ENCODE measurements at regions not wholly inside any gene's neighbourhood (a gene's known extent, or its start where the extent isn't known, plus 50 kb on each side); places are given as distances from the start of the nearest gene placed in this dataset.

DNA sequence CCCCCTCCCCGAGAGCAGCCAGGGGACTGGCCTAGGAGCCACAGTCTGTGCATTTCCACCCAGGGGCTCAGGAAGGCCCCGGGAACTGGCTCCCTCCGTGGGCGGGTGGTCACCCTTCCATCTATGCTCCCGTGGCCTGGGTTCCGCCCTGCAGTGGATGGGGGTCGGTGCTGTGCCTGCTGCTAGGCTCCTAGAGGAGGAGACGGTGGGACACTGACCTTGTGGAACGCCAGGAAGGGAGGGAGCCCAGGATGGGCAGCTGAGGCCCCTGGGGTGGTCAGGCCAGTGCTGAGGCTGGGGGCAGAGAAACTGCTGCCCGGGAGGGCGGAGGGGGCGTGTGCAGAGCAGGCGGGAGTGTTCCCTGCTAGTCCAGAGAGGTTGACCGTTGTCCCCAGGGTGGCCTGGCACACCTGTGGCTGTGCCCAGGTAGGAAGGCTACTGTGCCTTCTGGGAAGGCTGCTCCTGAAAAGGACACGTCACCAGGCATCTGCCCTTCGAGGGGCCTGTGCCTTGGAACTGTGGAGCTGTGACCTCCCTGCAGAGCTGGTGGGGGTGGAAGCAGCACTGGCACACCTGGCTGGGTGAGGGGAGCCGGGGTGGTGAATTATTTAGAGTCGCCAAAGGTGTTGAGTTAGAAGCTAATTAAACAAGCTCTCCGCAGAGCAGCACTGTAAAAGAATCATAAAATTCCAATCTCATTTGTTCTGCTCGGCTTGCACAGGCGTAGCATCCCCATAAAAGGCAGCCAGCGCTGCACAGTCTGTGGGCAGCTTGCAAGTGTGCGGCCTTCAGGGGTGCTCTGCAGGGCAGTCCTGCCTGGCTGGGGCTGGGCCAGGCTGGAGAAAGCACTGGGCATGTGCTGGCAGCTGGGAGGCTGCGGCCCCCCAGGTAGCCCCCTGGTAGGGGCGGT lies 145.1 kb downstream of the KIF26A start:
- TF ChIP-seq, protein P1, sequence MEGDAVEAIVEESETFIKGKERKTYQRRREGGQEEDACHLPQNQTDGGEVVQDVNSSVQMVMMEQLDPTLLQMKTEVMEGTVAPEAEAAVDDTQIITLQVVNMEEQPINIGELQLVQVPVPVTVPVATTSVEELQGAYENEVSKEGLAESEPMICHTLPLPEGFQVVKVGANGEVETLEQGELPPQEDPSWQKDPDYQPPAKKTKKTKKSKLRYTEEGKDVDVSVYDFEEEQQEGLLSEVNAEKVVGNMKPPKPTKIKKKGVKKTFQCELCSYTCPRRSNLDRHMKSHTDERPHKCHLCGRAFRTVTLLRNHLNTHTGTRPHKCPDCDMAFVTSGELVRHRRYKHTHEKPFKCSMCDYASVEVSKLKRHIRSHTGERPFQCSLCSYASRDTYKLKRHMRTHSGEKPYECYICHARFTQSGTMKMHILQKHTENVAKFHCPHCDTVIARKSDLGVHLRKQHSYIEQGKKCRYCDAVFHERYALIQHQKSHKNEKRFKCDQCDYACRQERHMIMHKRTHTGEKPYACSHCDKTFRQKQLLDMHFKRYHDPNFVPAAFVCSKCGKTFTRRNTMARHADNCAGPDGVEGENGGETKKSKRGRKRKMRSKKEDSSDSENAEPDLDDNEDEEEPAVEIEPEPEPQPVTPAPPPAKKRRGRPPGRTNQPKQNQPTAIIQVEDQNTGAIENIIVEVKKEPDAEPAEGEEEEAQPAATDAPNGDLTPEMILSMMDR (conservative IDR thresholded peaks at IDR 0.05; ENCODE audit: low read depth in 2 of 2): no peak
- TF ChIP-seq EZH2 (IDR thresholded peaks at IDR 0.05; ENCODE audit: low read depth, unreplicated experiment) (no peak), EZH2phosphoT487 (IDR thresholded peaks at IDR 0.05; ENCODE audit: unreplicated experiment) (no peak), POLR2AphosphoS5 (IDR thresholded peaks at IDR 0.05; ENCODE audit: low read depth) (no peak), JUNB (IDR thresholded peaks at IDR 0.05; ENCODE audit: unreplicated experiment) (no peak)
- TF ChIP-seq, protein P2, sequence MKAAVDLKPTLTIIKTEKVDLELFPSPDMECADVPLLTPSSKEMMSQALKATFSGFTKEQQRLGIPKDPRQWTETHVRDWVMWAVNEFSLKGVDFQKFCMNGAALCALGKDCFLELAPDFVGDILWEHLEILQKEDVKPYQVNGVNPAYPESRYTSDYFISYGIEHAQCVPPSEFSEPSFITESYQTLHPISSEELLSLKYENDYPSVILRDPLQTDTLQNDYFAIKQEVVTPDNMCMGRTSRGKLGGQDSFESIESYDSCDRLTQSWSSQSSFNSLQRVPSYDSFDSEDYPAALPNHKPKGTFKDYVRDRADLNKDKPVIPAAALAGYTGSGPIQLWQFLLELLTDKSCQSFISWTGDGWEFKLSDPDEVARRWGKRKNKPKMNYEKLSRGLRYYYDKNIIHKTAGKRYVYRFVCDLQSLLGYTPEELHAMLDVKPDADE (IDR thresholded peaks at IDR 0.05): no peak
- TF ChIP-seq, protein P3, sequence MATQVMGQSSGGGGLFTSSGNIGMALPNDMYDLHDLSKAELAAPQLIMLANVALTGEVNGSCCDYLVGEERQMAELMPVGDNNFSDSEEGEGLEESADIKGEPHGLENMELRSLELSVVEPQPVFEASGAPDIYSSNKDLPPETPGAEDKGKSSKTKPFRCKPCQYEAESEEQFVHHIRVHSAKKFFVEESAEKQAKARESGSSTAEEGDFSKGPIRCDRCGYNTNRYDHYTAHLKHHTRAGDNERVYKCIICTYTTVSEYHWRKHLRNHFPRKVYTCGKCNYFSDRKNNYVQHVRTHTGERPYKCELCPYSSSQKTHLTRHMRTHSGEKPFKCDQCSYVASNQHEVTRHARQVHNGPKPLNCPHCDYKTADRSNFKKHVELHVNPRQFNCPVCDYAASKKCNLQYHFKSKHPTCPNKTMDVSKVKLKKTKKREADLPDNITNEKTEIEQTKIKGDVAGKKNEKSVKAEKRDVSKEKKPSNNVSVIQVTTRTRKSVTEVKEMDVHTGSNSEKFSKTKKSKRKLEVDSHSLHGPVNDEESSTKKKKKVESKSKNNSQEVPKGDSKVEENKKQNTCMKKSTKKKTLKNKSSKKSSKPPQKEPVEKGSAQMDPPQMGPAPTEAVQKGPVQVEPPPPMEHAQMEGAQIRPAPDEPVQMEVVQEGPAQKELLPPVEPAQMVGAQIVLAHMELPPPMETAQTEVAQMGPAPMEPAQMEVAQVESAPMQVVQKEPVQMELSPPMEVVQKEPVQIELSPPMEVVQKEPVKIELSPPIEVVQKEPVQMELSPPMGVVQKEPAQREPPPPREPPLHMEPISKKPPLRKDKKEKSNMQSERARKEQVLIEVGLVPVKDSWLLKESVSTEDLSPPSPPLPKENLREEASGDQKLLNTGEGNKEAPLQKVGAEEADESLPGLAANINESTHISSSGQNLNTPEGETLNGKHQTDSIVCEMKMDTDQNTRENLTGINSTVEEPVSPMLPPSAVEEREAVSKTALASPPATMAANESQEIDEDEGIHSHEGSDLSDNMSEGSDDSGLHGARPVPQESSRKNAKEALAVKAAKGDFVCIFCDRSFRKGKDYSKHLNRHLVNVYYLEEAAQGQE (IDR thresholded peaks at IDR 0.05; ENCODE audit: unreplicated experiment): no peak

Measured in GM23338 (cell line).